ENCODE measurements at regions not wholly inside any gene's neighbourhood (a gene's known extent, or its start where the extent isn't known, plus 50 kb on each side); places are given as distances from the start of the nearest gene placed in this dataset.

GRCh38 chr11:69966910-69967483, 111.1 kb upstream of the ANO1 start:
- Histone ChIP-seq H3K27ac (ENCODE audit: low read depth, low read length) (no peak overlapping the region), H3K36me3 (ENCODE audit: control insufficient read depth, insufficient read depth, low read length) (no peaks in the 10 kb centered on the region), H3K4me1 (ENCODE audit: control insufficient read depth, insufficient read depth, low read length) (peaks cover 4% of the 10 kb centered on the region), H3K27me3 (ENCODE audit: control insufficient read depth, insufficient read depth, low read length, poor library complexity, severe bottlenecking) (no peaks in the 10 kb centered on the region), H3K9ac (ENCODE audit: extremely low read depth, low read length, poor library complexity, severe bottlenecking) (no peak overlapping the region), H3K9me3 (ENCODE audit: control insufficient read depth, low read length) (no peaks in the 10 kb centered on the region), H3K4me3 (ENCODE audit: low read length) (no peak overlapping the region)
- Mint-ChIP-seq H3K27me3 (ENCODE audit: insufficient read depth) (peaks cover 32% of the 10 kb centered on the region), H3K4me1 (peaks cover 22% of the 10 kb centered on the region), H3K36me3 (ENCODE audit: low read depth) (no peaks in the 10 kb centered on the region), H3K27ac (no peak overlapping the region), H3K4me3 (no peak overlapping the region), H3K9me3 (no peaks in the 10 kb centered on the region)
- WGBS, 2 experiments (ENCODE audit: insufficient coverage in 1 of 2, insufficient read length in 1 of 2): 85 to 86% methylated on average over 23 to 25 of the region's 25 CpGs
- TF ChIP-seq CTCF (conservative IDR thresholded peaks at IDR 0.05): no peak
- no peak for DNase-seq

DNA sequence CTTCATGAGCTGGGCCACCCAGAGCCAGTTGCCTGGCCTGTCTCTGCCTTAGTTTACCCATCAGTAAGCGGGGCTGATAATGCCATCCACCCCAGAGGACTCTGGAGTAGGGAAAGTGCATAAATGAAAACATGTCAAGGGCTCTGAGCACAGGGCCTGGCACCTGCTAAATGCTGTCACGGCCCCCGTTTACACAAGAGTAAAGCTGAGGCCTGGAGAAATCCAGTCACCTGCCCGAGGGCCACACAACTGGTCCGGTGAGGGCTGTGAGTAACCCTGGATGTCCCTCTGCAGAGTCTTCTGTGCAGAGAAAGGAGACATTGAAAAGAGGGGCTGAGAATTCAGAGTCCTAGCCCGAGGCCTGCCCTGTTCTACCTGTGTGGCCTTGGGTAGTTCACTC, 110.6 kb upstream of the ANO1 start:
- 91 to 92% methylated on average over 6 of the region's 6 CpGs for WGBS, 2 experiments (ENCODE audit: insufficient coverage in 1 of 2, insufficient read length in 1 of 2)
- H3K27ac Mint-ChIP-seq: no peak overlapping the region
- H3K4me1 Mint-ChIP-seq: peaks cover 26% of the 10 kb centered on the region
- peaks cover 32% of the 10 kb centered on the region for H3K27me3 Mint-ChIP-seq (ENCODE audit: insufficient read depth)
- Histone ChIP-seq H3K27ac (ENCODE audit: low read depth, low read length) (no peak overlapping the region), H3K4me3 (ENCODE audit: low read length) (no peak overlapping the region), H3K36me3 (ENCODE audit: control insufficient read depth, insufficient read depth, low read length) (no peaks in the 10 kb centered on the region), H3K4me1 (ENCODE audit: control insufficient read depth, insufficient read depth, low read length) (peaks cover 4% of the 10 kb centered on the region), H3K27me3 (ENCODE audit: control insufficient read depth, insufficient read depth, low read length, poor library complexity, severe bottlenecking) (no peaks in the 10 kb centered on the region), H3K9ac (ENCODE audit: extremely low read depth, low read length, poor library complexity, severe bottlenecking) (no peak overlapping the region), H3K9me3 (ENCODE audit: control insufficient read depth, low read length) (no peaks in the 10 kb centered on the region)
- no peak for DNase-seq
- no peak overlapping the region for H3K4me3 Mint-ChIP-seq
- TF ChIP-seq CTCF (conservative IDR thresholded peaks at IDR 0.05): no peak
- H3K36me3 Mint-ChIP-seq (ENCODE audit: low read depth): no peaks in the 10 kb centered on the region
- H3K9me3 Mint-ChIP-seq: no peaks in the 10 kb centered on the region

- Histone ChIP-seq H3K27me3 (ENCODE audit: control insufficient read depth, insufficient read depth, low read length, poor library complexity, severe bottlenecking) (no peaks in the 10 kb centered on the region), H3K36me3 (ENCODE audit: control insufficient read depth, insufficient read depth, low read length) (no peaks in the 10 kb centered on the region), H3K27ac (ENCODE audit: low read depth, low read length) (no peak overlapping the region), H3K9me3 (ENCODE audit: control insufficient read depth, low read length) (no peaks in the 10 kb centered on the region), H3K9ac (ENCODE audit: extremely low read depth, low read length, poor library complexity, severe bottlenecking) (no peak overlapping the region), H3K4me3 (ENCODE audit: low read length) (no peak overlapping the region), H3K4me1 (ENCODE audit: control insufficient read depth, insufficient read depth, low read length) (peaks cover 4% of the 10 kb centered on the region)
- no peak for DNase-seq
- H3K36me3 Mint-ChIP-seq (ENCODE audit: low read depth): no peaks in the 10 kb centered on the region
- H3K4me3 Mint-ChIP-seq: no peak overlapping the region
- TF ChIP-seq CTCF (conservative IDR thresholded peaks at IDR 0.05): no peak
- no peak overlapping the region for H3K27ac Mint-ChIP-seq
- H3K27me3 Mint-ChIP-seq (ENCODE audit: insufficient read depth): peaks cover 32% of the 10 kb centered on the region
- H3K9me3 Mint-ChIP-seq: no peaks in the 10 kb centered on the region
- 90 to 94% methylated on average over 18 to 24 of the region's 24 CpGs for WGBS, 2 experiments (ENCODE audit: insufficient coverage in 1 of 2, insufficient read length in 1 of 2)
- H3K4me1 Mint-ChIP-seq: peaks cover 25% of the 10 kb centered on the region
Observed at GRCh38 chr11:69968396-69969347, 109.4 kb upstream of the ANO1 start.

Data from endodermal cell (in vitro differentiated cells).